Caco-2 (cell line): ENCODE measurements at regions not wholly inside any gene's neighbourhood (a gene's known extent, or its start where the extent isn't known, plus 50 kb on each side); places are given as distances from the start of the nearest gene placed in this dataset.

Experiments used
- BruUV-seq: library from RNA; stranded (reverse); fragments of 400-500 nt; replicated peaks from 2 replicates; lab custom pipeline; 2021; lab: Mats Ljungman, UMichigan
- CTCF ChIA-PET: fragments of 300-600 bp; sonication (Branson Sonifier 250); formaldehyde crosslinking; loops from one replicate; lab custom pipeline; 2022; ENCODE audit warnings: antibody characterized with exemption; lab: Charles Lee
- POLR2A ChIA-PET: fragments of 300-600 bp; sonication (Branson Sonifier 250); formaldehyde crosslinking; loops from one replicate; lab custom pipeline; 2022; ENCODE audit warnings: antibody characterized with exemption; lab: Charles Lee
- DNase-seq, 2 experiments: peaks; one replicate each; pipeline versions ENCODE4 v3.0.0 to v3.0.0-alpha.2; 2020 to 2022
- H3K27me3 ChIP-seq: replicated peaks from 2 replicates; pipeline ENCODE4 v1.6.0; 2011; ENCODE audit warnings: low read length; ENCODE audit not compliant: control insufficient read depth, insufficient read depth
- H3K36me3 ChIP-seq: 2 replicates; pipeline ENCODE4 v1.5.1; 2011; ENCODE audit warnings: low read length; ENCODE audit not compliant: control insufficient read depth, insufficient read depth
- H3K4me1 ChIP-seq: fragments of 250-450 bp; sonication (Bioruptor Pico); 2 replicates; pipeline ENCODE4 v1.5.1; 2020; ENCODE audit warnings: mild to moderate bottlenecking
- H3K4me3 ChIP-seq: 2 replicates; pipeline ENCODE4 v1.5.1; 2011; ENCODE audit warnings: low read depth, mild to moderate bottlenecking, control low read depth, low read length
- H3K9me3 ChIP-seq: fragments of 250-450 bp; sonication (Bioruptor Pico); 2 replicates; pipeline ENCODE4 v1.5.1; 2020; ENCODE audit warnings: mild to moderate bottlenecking, moderate library complexity
- H3K27ac Mint-ChIP-seq: one replicate; pipeline ENCODE4 v1.8.0; 2022; ENCODE audit warnings: mixed read lengths; ENCODE audit not compliant: unreplicated experiment
- H3K27me3 Mint-ChIP-seq: one replicate; pipeline ENCODE4 v1.8.0; 2022; ENCODE audit warnings: mixed read lengths; ENCODE audit not compliant: insufficient read depth, unreplicated experiment
- H3K36me3 Mint-ChIP-seq: one replicate; pipeline ENCODE4 v1.8.0; 2022; ENCODE audit warnings: mild to moderate bottlenecking, mixed read lengths; ENCODE audit not compliant: insufficient read depth, unreplicated experiment
- H3K4me1 Mint-ChIP-seq: one replicate; pipeline ENCODE4 v1.8.0; 2022; ENCODE audit warnings: low read depth, mixed read lengths; ENCODE audit not compliant: unreplicated experiment
- H3K4me3 Mint-ChIP-seq: one replicate; pipeline ENCODE4 v1.8.0; 2022; ENCODE audit warnings: mild to moderate bottlenecking, moderate library complexity, mixed read lengths; ENCODE audit not compliant: unreplicated experiment
- H3K9me3 Mint-ChIP-seq: one replicate; pipeline ENCODE4 v1.8.0; 2022; ENCODE audit warnings: mixed read lengths; ENCODE audit not compliant: unreplicated experiment
- intact Hi-C: fragments of 100-400 bp; cut with micrococcal nuclease; formaldehyde crosslinking; loops from one replicate; pipeline ENCODE4 v1.10.0; 2022; ENCODE audit not compliant: unreplicated experiment
- TF ChIP-seq, protein P1 (sequence below), 2 experiments: fragments of 200-600 bp in 1 of 2; IDR thresholded peaks; 1 replicate in 1 of 2; 2 replicates in 1 of 2; pipeline versions ENCODE4 v1.5.1 to v1.8.0; 2011 to 2022; ENCODE audit warnings: antibody characterized with exemption in 1 of 2, control low read depth in 1 of 2, inconsistent platforms in 1 of 2, low read depth in 1 of 2, low read length in 1 of 2, mild to moderate bottlenecking in 1 of 2, moderate library complexity in 1 of 2; ENCODE audit not compliant: insufficient read depth in 1 of 2, severe bottlenecking in 1 of 2, unreplicated experiment in 1 of 2

DNA sequence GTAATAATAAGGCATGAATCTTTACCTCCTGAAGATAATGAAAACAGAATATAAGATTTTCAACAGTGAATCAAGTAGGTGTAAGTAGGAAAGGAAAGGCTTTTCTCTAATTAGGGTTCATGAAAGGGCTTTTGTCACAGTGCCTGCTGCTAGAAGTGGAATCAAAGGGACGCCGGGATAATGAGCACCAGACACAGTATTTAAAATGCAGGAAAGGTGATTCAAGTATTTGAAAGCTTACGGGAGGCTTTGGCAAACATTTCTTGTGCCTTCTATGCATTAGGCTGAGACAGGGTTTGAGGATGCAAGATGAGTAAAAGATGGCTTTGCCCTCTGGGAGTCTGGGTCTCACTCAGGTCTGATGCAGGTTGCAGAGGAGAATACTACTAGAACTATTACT lies 70.5 kb upstream of the ANO4 start:
- ChIA-PET POLR2A (no interaction called here), CTCF (no interaction called here)
- TF ChIP-seq, protein P1, sequence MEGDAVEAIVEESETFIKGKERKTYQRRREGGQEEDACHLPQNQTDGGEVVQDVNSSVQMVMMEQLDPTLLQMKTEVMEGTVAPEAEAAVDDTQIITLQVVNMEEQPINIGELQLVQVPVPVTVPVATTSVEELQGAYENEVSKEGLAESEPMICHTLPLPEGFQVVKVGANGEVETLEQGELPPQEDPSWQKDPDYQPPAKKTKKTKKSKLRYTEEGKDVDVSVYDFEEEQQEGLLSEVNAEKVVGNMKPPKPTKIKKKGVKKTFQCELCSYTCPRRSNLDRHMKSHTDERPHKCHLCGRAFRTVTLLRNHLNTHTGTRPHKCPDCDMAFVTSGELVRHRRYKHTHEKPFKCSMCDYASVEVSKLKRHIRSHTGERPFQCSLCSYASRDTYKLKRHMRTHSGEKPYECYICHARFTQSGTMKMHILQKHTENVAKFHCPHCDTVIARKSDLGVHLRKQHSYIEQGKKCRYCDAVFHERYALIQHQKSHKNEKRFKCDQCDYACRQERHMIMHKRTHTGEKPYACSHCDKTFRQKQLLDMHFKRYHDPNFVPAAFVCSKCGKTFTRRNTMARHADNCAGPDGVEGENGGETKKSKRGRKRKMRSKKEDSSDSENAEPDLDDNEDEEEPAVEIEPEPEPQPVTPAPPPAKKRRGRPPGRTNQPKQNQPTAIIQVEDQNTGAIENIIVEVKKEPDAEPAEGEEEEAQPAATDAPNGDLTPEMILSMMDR (IDR thresholded peaks at IDR 0.05; ENCODE audit: insufficient read depth in 1 of 2, low read depth in 1 of 2, low read length in 1 of 2, severe bottlenecking in 1 of 2, unreplicated experiment in 1 of 2), result no peak
- Histone ChIP-seq H3K4me3 (no peak overlapping the region), H3K4me1 (no peaks in the 10 kb centered on the region), H3K27me3 (no peaks in the 10 kb centered on the region; the same call in 1 of the 2 replicates), H3K36me3 (no peaks in the 10 kb centered on the region), H3K9me3 (no peaks in the 10 kb centered on the region)
- BruUV-seq, result no TSS peak
- H3K36me3 Mint-ChIP-seq, result peaks cover 5% of the 10 kb centered on the region
- H3K9me3 Mint-ChIP-seq, result no peaks in the 10 kb centered on the region
- no peak for DNase-seq
- no peaks in the 10 kb centered on the region for H3K4me1 Mint-ChIP-seq
- H3K27me3 Mint-ChIP-seq, result peaks cover 29% of the 10 kb centered on the region
- intact Hi-C loops, result no loop called here
- no peak overlapping the region for H3K27ac Mint-ChIP-seq
- H3K4me3 Mint-ChIP-seq, result no peak overlapping the region

DNA sequence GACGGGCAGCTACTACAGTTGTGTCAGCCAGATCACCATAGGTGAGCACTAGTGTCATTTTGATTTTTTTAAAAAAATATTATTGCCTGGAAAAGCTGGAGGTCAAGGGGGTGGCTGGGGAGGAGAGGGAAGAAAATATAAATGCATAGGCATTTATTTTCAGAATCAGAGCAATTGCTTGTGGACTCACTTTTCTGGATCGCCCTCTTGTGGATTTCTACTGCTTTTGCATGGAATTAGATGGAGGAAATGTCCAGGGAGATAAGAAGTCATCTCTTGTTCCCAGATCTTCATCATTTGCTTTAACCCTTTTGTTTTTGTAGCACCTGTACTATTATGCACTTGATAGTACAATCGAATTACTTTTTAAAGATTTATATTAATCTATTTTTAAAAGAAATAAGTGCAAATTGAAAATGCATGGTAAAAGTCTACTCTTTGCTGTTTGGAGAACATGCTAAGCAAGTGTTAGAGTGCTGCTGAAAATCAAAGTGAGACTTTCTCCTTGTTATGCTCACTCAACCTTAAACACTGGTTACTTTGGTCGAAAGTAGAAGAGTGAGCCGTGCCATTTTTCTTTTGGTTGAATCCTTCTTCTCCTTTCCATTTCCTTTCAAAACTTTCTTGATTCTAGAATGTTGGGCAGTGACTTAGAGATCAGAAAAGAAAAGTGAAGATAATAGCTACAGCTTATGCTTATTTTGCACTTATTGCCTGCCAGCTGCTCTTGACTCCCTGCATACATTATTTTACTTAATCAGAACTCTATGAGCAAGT lies 60.6 kb upstream of the ANO4 start:
- Mint-ChIP-seq H3K4me1 (no peaks in the 10 kb centered on the region), H3K9me3 (no peaks in the 10 kb centered on the region), H3K27me3 (peaks cover 14% of the 10 kb centered on the region), H3K27ac (no peak overlapping the region), H3K36me3 (no peaks in the 10 kb centered on the region), H3K4me3 (no peak overlapping the region)
- DNase-seq, result peak in 1 of 2 experiments; percentile 12
- BruUV-seq, result no TSS peak
- intact Hi-C loops, result loop anchor here (1.0 kb wide), 2 partner anchors 65 to 386 kb away; no protein-coding TSS in a partner anchor
- no peaks in the 10 kb centered on the region for H3K4me1 ChIP-seq
- ChIA-PET CTCF (no interaction called here), POLR2A (no interaction called here)
- H3K36me3 ChIP-seq, result no peaks in the 10 kb centered on the region
- H3K4me3 ChIP-seq, result no peak overlapping the region
- TF ChIP-seq, protein P1 (IDR thresholded peaks at IDR 0.05; ENCODE audit: insufficient read depth in 1 of 2, low read depth in 1 of 2, low read length in 1 of 2, severe bottlenecking in 1 of 2, unreplicated experiment in 1 of 2), result peak; percentile 58 to 69
- H3K9me3 ChIP-seq, result no peaks in the 10 kb centered on the region
- no peaks in the 10 kb centered on the region for H3K27me3 ChIP-seq

DNA sequence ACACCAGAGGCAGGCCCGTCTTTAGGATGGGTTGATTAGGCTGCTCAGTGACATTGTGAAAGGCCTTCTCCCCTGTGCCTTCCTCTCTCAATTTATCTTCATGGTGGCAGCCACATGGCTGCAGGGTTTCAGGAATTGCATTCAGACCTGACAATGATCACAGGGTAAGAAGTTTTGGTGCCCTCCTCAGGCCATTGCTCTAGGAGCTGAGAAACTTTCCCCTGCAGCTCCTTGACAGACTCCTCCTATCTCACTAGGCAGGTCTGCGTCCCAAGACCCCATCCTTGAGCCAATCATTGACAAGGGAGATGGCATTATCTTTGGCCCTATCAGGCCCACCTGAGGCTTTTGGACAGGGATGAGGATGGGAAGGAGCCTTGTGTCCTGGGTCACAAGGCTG lies 57.4 kb upstream of the ANO4 start:
- Mint-ChIP-seq H3K27ac (no peak overlapping the region), H3K4me1 (no peaks in the 10 kb centered on the region), H3K36me3 (no peaks in the 10 kb centered on the region), H3K9me3 (no peaks in the 10 kb centered on the region), H3K27me3 (peaks cover 14% of the 10 kb centered on the region), H3K4me3 (no peak overlapping the region)
- POLR2A ChIA-PET, result no interaction called here
- no peaks in the 10 kb centered on the region for H3K36me3 ChIP-seq
- intact Hi-C loops, result loop anchor here (5.0 kb wide), 1 partner anchor 505 kb away; no protein-coding TSS in a partner anchor
- no TSS peak for BruUV-seq
- no peaks in the 10 kb centered on the region for H3K4me1 ChIP-seq
- CTCF ChIA-PET, result interaction anchor here (0.6 kb wide), 1 partner anchor 11 kb away, joined by 3 read pairs; no protein-coding TSS in a partner anchor
- H3K9me3 ChIP-seq, result no peaks in the 10 kb centered on the region
- DNase-seq, result no peak
- no peaks in the 10 kb centered on the region for H3K27me3 ChIP-seq
- no peak overlapping the region for H3K4me3 ChIP-seq
- TF ChIP-seq, protein P1 (IDR thresholded peaks at IDR 0.05; ENCODE audit: insufficient read depth in 1 of 2, low read depth in 1 of 2, low read length in 1 of 2, severe bottlenecking in 1 of 2, unreplicated experiment in 1 of 2), result no peak
